GM23248 (cell line): ENCODE measurements at regions not wholly inside any gene's neighbourhood (a gene's known extent, or its start where the extent isn't known, plus 50 kb on each side); places are given as distances from the start of the nearest gene placed in this dataset.

Source experiments
- DNase-seq: peaks from one replicate; pipeline ENCODE4 v3.0.0-alpha.2; 2015
- H2AFZ ChIP-seq: fragments of 200-600 bp; sonication (generic); 2 replicates; pipeline ENCODE4 v1.6.1; 2016; ENCODE audit warnings: antibody characterized with exemption
- H3F3A ChIP-seq: fragments of 200-600 bp; sonication (generic); 2 replicates; pipeline ENCODE4 v1.6.1; 2016; ENCODE audit warnings: mild to moderate bottlenecking, antibody characterized with exemption, mixed run types; ENCODE audit not compliant: insufficient read depth
- H3K27ac ChIP-seq: fragments of 200-600 bp; sonication (generic); 2 replicates; pipeline ENCODE4 v1.5.1; 2016; ENCODE audit warnings: mild to moderate bottlenecking
- H3K27me3 ChIP-seq: fragments of 200-600 bp; sonication (generic); replicated peaks from 2 replicates; pipeline ENCODE4 v1.6.1; 2016; ENCODE audit warnings: mild to moderate bottlenecking; ENCODE audit not compliant: insufficient read depth
- H3K36me3 ChIP-seq: fragments of 200-600 bp; sonication (generic); 2 replicates; pipeline ENCODE4 v1.6.1; 2016; ENCODE audit warnings: low read depth, mild to moderate bottlenecking
- H3K4me1 ChIP-seq: fragments of 200-600 bp; sonication (generic); 2 replicates; pipeline ENCODE4 v1.6.1; 2016; ENCODE audit warnings: mild to moderate bottlenecking; ENCODE audit not compliant: insufficient read depth
- H3K4me2 ChIP-seq: fragments of 200-600 bp; sonication (generic); one replicate; pipeline ENCODE4 v1.6.1; 2016; ENCODE audit warnings: mild to moderate bottlenecking; ENCODE audit not compliant: unreplicated experiment
- H3K4me3 ChIP-seq: fragments of 200-600 bp; sonication (generic); 2 replicates; pipeline ENCODE4 v1.5.1; 2016; ENCODE audit warnings: mild to moderate bottlenecking
- H3K79me2 ChIP-seq: fragments of 200-600 bp; sonication (generic); 2 replicates; pipeline ENCODE4 v1.6.1; 2016; ENCODE audit warnings: mild to moderate bottlenecking; ENCODE audit not compliant: insufficient read depth
- H3K9ac ChIP-seq: fragments of 200-600 bp; sonication (generic); 2 replicates; pipeline ENCODE4 v1.6.1; 2016; ENCODE audit warnings: mild to moderate bottlenecking
- H3K9me2 ChIP-seq: fragments of 200-600 bp; sonication (generic); 2 replicates; pipeline ENCODE4 v1.6.1; 2016; ENCODE audit warnings: mixed run types, mild to moderate bottlenecking, moderate library complexity; ENCODE audit not compliant: insufficient read depth
- H3K9me3 ChIP-seq: fragments of 200-600 bp; sonication (generic); one replicate; pipeline ENCODE4 v1.6.1; 2017; ENCODE audit warnings: low read depth
- H4K20me1 ChIP-seq: fragments of 200-600 bp; sonication (generic); 2 replicates; pipeline ENCODE4 v1.6.0; 2016; ENCODE audit not compliant: insufficient read depth
- EZH2 ChIP-seq: fragments of 200-600 bp; sonication (generic); IDR thresholded peaks from 2 replicates; pipeline ENCODE4 v1.6.1; 2018; ENCODE audit warnings: antibody characterized with exemption, mild to moderate bottlenecking; ENCODE audit not compliant: insufficient read depth, poor library complexity, severe bottlenecking
- EZH2phosphoT487 ChIP-seq: fragments of 200-600 bp; sonication (generic); IDR thresholded peaks from 2 replicates; pipeline ENCODE4 v1.6.1; 2018; ENCODE audit warnings: antibody characterized with exemption, moderate library complexity, mild to moderate bottlenecking, low read depth; ENCODE audit not compliant: insufficient read depth
- WGBS, 2 experiments: methylation state at CpG; one replicate each; pipeline ENCODE4 v1.1.6; 2015 to 2017; ENCODE audit warnings: low lambda C conversion rate in 2 of 2, low coverage in 1 of 2; ENCODE audit errors: missing lambda C conversion rate in 2 of 2; 5-methylcytosine and 5-hydroxymethylcytosine counted together
- in situ Hi-C: fragments of 300-500 bp; cut with MboI; formaldehyde crosslinking; loops from 2 replicates; pipeline ENCODE4 v1.15.0; 2020

- TF ChIP-seq EZH2phosphoT487, result no peak
- no peak for TF ChIP-seq EZH2
- Histone ChIP-seq H3K79me2 (no peaks in the 10 kb centered on the region), H3K9me3 (no peaks in the 10 kb centered on the region), H3F3A (no peaks in the 10 kb centered on the region), H4K20me1 (no peaks in the 10 kb centered on the region), H2AFZ (peak overlapping the region; percentile 3; the same call in 1 of the 2 replicates), H3K36me3 (no peaks in the 10 kb centered on the region), H3K4me1 (no peaks in the 10 kb centered on the region), H3K4me3 (0 out of 2 replicates have a peak overlapping the region, but pooled peaks have one; percentile 16), H3K27ac (no peak overlapping the region), H3K9me2 (no peaks in the 10 kb centered on the region), H3K9ac (no peak overlapping the region), H3K4me2 (no peak overlapping the region), H3K27me3 (no peaks in the 10 kb centered on the region)
- 15 to 18% methylated on average over 5 of the region's 5 CpGs for WGBS, 2 experiments
- in situ Hi-C loops, result no loop called here
- DNase-seq, result no peak
Observed at GRCh38 chr1:215397106-215397505, 170.0 kb upstream of the KCTD3 start.

- Histone ChIP-seq H3K4me1 (no peaks in the 10 kb centered on the region), H3K9me2 (no peaks in the 10 kb centered on the region), H3K9ac (no peak overlapping the region), H3K79me2 (no peaks in the 10 kb centered on the region), H3K4me2 (no peak overlapping the region), H3K4me3 (no peak overlapping the region), H3K27me3 (no peaks in the 10 kb centered on the region), H3K27ac (no peak overlapping the region), H3F3A (no peaks in the 10 kb centered on the region), H3K36me3 (no peaks in the 10 kb centered on the region), H2AFZ (no peak overlapping the region), H3K9me3 (no peaks in the 10 kb centered on the region), H4K20me1 (no peaks in the 10 kb centered on the region)
- 72 to 75% methylated on average over 4 of the region's 4 CpGs for WGBS, 2 experiments
- DNase-seq, result no peak
- TF ChIP-seq EZH2, result no peak
- no peak for TF ChIP-seq EZH2phosphoT487
- in situ Hi-C loops, result no loop called here
Observed at GRCh38 chr1:215397843-215398242, 169.3 kb upstream of the KCTD3 start.

GRCh38 chr1:215399787-215400186 is 167.3 kb upstream of the KCTD3 start:
- no peak overlapping the region for H3K27ac ChIP-seq
- no peak overlapping the region for H3K4me2 ChIP-seq
- H3K27me3 ChIP-seq, result no peaks in the 10 kb centered on the region
- H3K9me3 ChIP-seq, result no peaks in the 10 kb centered on the region
- TF ChIP-seq EZH2, result no peak
- TF ChIP-seq EZH2phosphoT487, result no peak
- no peak overlapping the region for H3K9ac ChIP-seq
- DNase-seq, result no peak
- H3K4me3 ChIP-seq, result no peak overlapping the region
- H4K20me1 ChIP-seq, result no peaks in the 10 kb centered on the region
- 67 to 73% methylated on average over 2 of the region's 2 CpGs for WGBS, 2 experiments
- H3F3A ChIP-seq, result no peaks in the 10 kb centered on the region
- H3K9me2 ChIP-seq, result no peaks in the 10 kb centered on the region
- in situ Hi-C loops, result no loop called here
- no peaks in the 10 kb centered on the region for H3K4me1 ChIP-seq
- H3K36me3 ChIP-seq, result no peaks in the 10 kb centered on the region
- H3K79me2 ChIP-seq, result no peaks in the 10 kb centered on the region
- H2AFZ ChIP-seq, result no peak overlapping the region

DNA sequence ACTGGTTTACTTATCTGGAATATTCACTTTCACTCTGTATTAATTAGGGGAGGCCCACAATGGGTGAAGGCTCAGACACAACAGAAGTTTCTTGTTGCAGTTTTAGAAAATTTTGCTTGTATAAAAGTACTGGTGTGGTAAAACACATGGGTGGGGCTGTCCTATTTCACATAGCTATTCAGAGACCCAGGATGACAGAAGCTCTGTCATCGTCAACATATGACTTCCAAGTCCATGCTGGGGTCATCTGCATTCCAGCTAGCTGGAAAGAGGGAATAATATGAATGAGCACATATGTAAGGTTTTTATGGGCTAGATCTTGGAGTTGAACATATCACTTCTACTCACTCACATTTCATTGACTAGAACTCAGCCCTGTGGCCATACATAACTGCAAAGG is 166.4 kb upstream of the KCTD3 start:
- Histone ChIP-seq H3K9me2 (no peaks in the 10 kb centered on the region), H4K20me1 (no peaks in the 10 kb centered on the region), H3K36me3 (no peaks in the 10 kb centered on the region), H3K4me2 (no peak overlapping the region), H3K79me2 (no peaks in the 10 kb centered on the region), H3K4me3 (no peak overlapping the region), H3K9me3 (no peaks in the 10 kb centered on the region), H3K9ac (no peak overlapping the region), H3K27ac (no peak overlapping the region), H3F3A (no peaks in the 10 kb centered on the region), H3K27me3 (no peaks in the 10 kb centered on the region), H2AFZ (no peak overlapping the region), H3K4me1 (no peaks in the 10 kb centered on the region)
- DNase-seq, result no peak
- in situ Hi-C loops, result no loop called here
- TF ChIP-seq EZH2 (no peak), EZH2phosphoT487 (no peak)
- WGBS, 2 experiments, result 65 to 67% methylated on average over 1 of the region's 1 CpG

DNA sequence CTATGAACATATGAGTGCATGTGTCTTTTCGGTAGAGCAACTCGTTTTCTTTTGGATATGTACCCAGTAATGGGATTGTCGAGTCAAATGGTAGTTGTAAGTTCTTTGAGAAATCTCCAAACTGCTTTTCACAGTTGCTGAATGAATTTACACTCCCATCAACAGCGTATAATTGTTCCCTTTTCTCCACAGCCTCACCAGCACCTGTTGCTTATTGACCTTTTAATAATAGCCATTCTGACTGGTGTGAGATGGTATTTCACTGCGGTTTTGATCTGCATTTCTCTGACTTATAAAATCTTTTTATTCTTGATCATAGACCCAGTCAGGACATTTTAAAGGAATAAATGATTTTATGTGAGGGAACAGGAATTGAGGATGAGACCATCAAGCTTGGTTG is 165.0 kb upstream of the KCTD3 start:
- Histone ChIP-seq H3F3A (no peaks in the 10 kb centered on the region), H3K9me2 (no peaks in the 10 kb centered on the region), H3K9ac (no peak overlapping the region), H3K79me2 (no peaks in the 10 kb centered on the region), H3K9me3 (no peaks in the 10 kb centered on the region), H3K4me3 (no peak overlapping the region), H3K36me3 (no peaks in the 10 kb centered on the region), H3K4me2 (no peak overlapping the region), H4K20me1 (no peaks in the 10 kb centered on the region), H3K27ac (no peak overlapping the region), H3K4me1 (no peaks in the 10 kb centered on the region), H3K27me3 (no peaks in the 10 kb centered on the region), H2AFZ (no peak overlapping the region)
- in situ Hi-C loops, result no loop called here
- 79 to 81% methylated on average over 5 of the region's 5 CpGs for WGBS, 2 experiments
- TF ChIP-seq EZH2, result no peak
- no peak for TF ChIP-seq EZH2phosphoT487
- DNase-seq, result no peak
